ENCODE measurements at regions not wholly inside any gene's neighbourhood (a gene's known extent, or its start where the extent isn't known, plus 50 kb on each side); places are given as distances from the start of the nearest gene placed in this dataset.

- FAIRE-seq: no peak
Observed at GRCh38 chr15:31456354-31457060, 129.9 kb downstream of the KLF13 start.

GRCh38 chr15:31457161-31457560 is 130.5 kb downstream of the KLF13 start:
- no peak for FAIRE-seq

GRCh38 chr15:31457631-31458526 is 131.2 kb downstream of the KLF13 start:
- FAIRE-seq: no peak

- no peak for FAIRE-seq
Observed at GRCh38 chr15:31458596-31459399, 132.2 kb downstream of the KLF13 start.

- no peak for FAIRE-seq
Observed at GRCh38 chr15:31459400-31459748, 132.7 kb downstream of the KLF13 start.

GRCh38 chr15:31461375-31461774 is 134.7 kb downstream of the KLF13 start:
- no peak for FAIRE-seq

- FAIRE-seq: no peak
Observed at GRCh38 chr15:31461911-31462480, 135.4 kb downstream of the KLF13 start.

- FAIRE-seq: no peak
Observed at GRCh38 chr15:31463521-31464102, 137.0 kb downstream of the KLF13 start.

GRCh38 chr15:31464216-31465082 is 137.8 kb downstream of the KLF13 start:
- FAIRE-seq: no peak

- FAIRE-seq: no peak
Observed at GRCh38 chr15:31465083-31465955, 138.7 kb downstream of the KLF13 start.

- FAIRE-seq: no peak
Observed at GRCh38 chr15:31467361-31467760, 140.7 kb downstream of the KLF13 start.

- FAIRE-seq: no peak
Observed at GRCh38 chr15:31468911-31469785, 142.5 kb downstream of the KLF13 start.

GRCh38 chr15:31469786-31470525 is 143.3 kb downstream of the KLF13 start:
- FAIRE-seq: no peak

GRCh38 chr15:31470756-31471155 is 144.1 kb downstream of the KLF13 start:
- FAIRE-seq: no peak

GRCh38 chr15:31471731-31472430 is 145.2 kb downstream of the KLF13 start:
- no peak for FAIRE-seq

GRCh38 chr15:31472636-31473384 is 146.2 kb downstream of the KLF13 start:
- FAIRE-seq: no peak

- FAIRE-seq: no peak
Observed at GRCh38 chr15:31473385-31474058, 146.9 kb downstream of the KLF13 start.
